OCI-LY3 (cell line): ENCODE measurements at regions not wholly inside any gene's neighbourhood (a gene's known extent, or its start where the extent isn't known, plus 50 kb on each side); places are given as distances from the start of the nearest gene placed in this dataset.

ENCODE experiments used
- H2AFZ ChIP-seq: fragments of 200-600, 300-600 bp; shearing (Covaris generic); 2 replicates; pipeline ENCODE4 v1.6.0; 2014; ENCODE audit warnings: antibody characterized with exemption, low read depth, low read length
- H3K27ac ChIP-seq: fragments of 200-600, 300-600 bp; sonication (generic); 2 replicates; pipeline ENCODE4 v1.5.1; 2014; ENCODE audit warnings: mild to moderate bottlenecking, low read length, moderate library complexity, mixed read lengths
- H3K27me3 ChIP-seq: fragments of 200-600, 300-600 bp; sonication (generic); 2 replicates; pipeline ENCODE4 v1.6.1; 2014; ENCODE audit warnings: low read depth, low read length, mixed read lengths
- H3K36me3 ChIP-seq: fragments of 200-600, 300-600 bp; sonication (generic); replicated peaks from 2 replicates; pipeline ENCODE3; 2014; ENCODE audit warnings: low read depth, low read length, mixed read lengths
- H3K4me1 ChIP-seq: fragments of 300-600, 200-600 bp; sonication (generic); 2 replicates; pipeline ENCODE4 v1.6.1; 2014; ENCODE audit warnings: low read length, mixed read lengths
- H3K4me2 ChIP-seq: fragments of 200-600, 300-600 bp; sonication (generic); 2 replicates; pipeline ENCODE4 v1.6.1; 2014; ENCODE audit warnings: low read length, mixed read lengths
- H3K4me3 ChIP-seq: fragments of 300-600, 200-600 bp; sonication (generic); 2 replicates; pipeline ENCODE4 v1.5.1; 2014; ENCODE audit warnings: antibody characterized with exemption, mild to moderate bottlenecking, low read length, moderate library complexity
- H3K79me2 ChIP-seq: fragments of 300-600, 200-600 bp; shearing (Covaris generic); 2 replicates; pipeline ENCODE4 v1.6.1; 2014; ENCODE audit warnings: mild to moderate bottlenecking, low read length, mixed read lengths
- H3K9ac ChIP-seq: fragments of 300-600, 200-600 bp; shearing (Covaris generic); 2 replicates; pipeline ENCODE4 v1.6.0; 2014; ENCODE audit warnings: mild to moderate bottlenecking, low read length, moderate library complexity
- H3K9me3 ChIP-seq: fragments of 200-600, 300-600 bp; shearing (Covaris generic); 2 replicates; pipeline ENCODE4 v1.6.1; 2014; ENCODE audit warnings: low read length, mixed read lengths; ENCODE audit not compliant: insufficient read depth
- H4K20me1 ChIP-seq: fragments of 200-600, 300-600 bp; sonication (generic); 2 replicates; pipeline ENCODE4 v1.6.1; 2016; ENCODE audit warnings: low read length, mixed read lengths; ENCODE audit not compliant: insufficient read depth
- CTCF ChIP-seq: fragments of 200-600, 300-600 bp; sonication (generic); IDR thresholded peaks from 2 replicates; pipeline ENCODE4 v1.5.1; 2014; ENCODE audit warnings: antibody characterized with exemption, low read length, low read depth
- EZH2phosphoT487 ChIP-seq: fragments of 200-600 bp; shearing (Covaris generic); IDR thresholded peaks from 2 replicates; pipeline ENCODE4 v1.6.1; 2018; ENCODE audit warnings: antibody characterized with exemption, mixed run types, low read depth

- peaks cover 6% of the 10 kb centered on the region; the same call in 1 of the 2 replicates for H3K4me1 ChIP-seq
- no peak overlapping the region for H3K9ac ChIP-seq
- no peaks in the 10 kb centered on the region for H3K79me2 ChIP-seq
- no peak overlapping the region for H2AFZ ChIP-seq
- no peaks in the 10 kb centered on the region for H4K20me1 ChIP-seq
- no peaks in the 10 kb centered on the region for H3K27me3 ChIP-seq
- TF ChIP-seq EZH2phosphoT487, result no peak
- no peak for TF ChIP-seq CTCF
- H3K36me3 ChIP-seq, result no peaks in the 10 kb centered on the region
- no peak overlapping the region for H3K4me2 ChIP-seq
- H3K4me3 ChIP-seq, result no peak overlapping the region
- no peak overlapping the region for H3K27ac ChIP-seq
- no peaks in the 10 kb centered on the region for H3K9me3 ChIP-seq
Observed at GRCh38 chr2:65940856-65941255, 494.1 kb upstream of the MEIS1 start.

GRCh38 chr2:65939687-65940086 lies 495.2 kb upstream of the MEIS1 start:
- no peak for TF ChIP-seq EZH2phosphoT487
- TF ChIP-seq CTCF, result no peak
- Histone ChIP-seq H3K36me3 (no peaks in the 10 kb centered on the region), H3K9ac (no peak overlapping the region), H3K79me2 (no peaks in the 10 kb centered on the region), H3K4me2 (no peak overlapping the region), H4K20me1 (no peaks in the 10 kb centered on the region), H3K27me3 (no peaks in the 10 kb centered on the region), H3K27ac (no peak overlapping the region), H3K4me1 (peaks cover 6% of the 10 kb centered on the region; the same call in 1 of the 2 replicates), H3K9me3 (no peaks in the 10 kb centered on the region), H3K4me3 (no peak overlapping the region), H2AFZ (no peak overlapping the region)

- Histone ChIP-seq H3K36me3 (no peaks in the 10 kb centered on the region), H3K27me3 (no peaks in the 10 kb centered on the region), H3K9me3 (no peaks in the 10 kb centered on the region), H3K4me1 (peaks cover 6% of the 10 kb centered on the region; the same call in 1 of the 2 replicates), H3K79me2 (no peaks in the 10 kb centered on the region), H3K4me2 (no peak overlapping the region), H3K9ac (no peak overlapping the region), H3K4me3 (no peak overlapping the region), H3K27ac (no peak overlapping the region), H4K20me1 (no peaks in the 10 kb centered on the region), H2AFZ (no peak overlapping the region)
- no peak for TF ChIP-seq CTCF
- no peak for TF ChIP-seq EZH2phosphoT487
Observed at GRCh38 chr2:65937379-65938160, 497.4 kb upstream of the MEIS1 start.

- Histone ChIP-seq H3K9me3 (no peaks in the 10 kb centered on the region), H3K9ac (no peak overlapping the region), H3K27ac (no peak overlapping the region), H3K36me3 (no peaks in the 10 kb centered on the region), H3K79me2 (no peaks in the 10 kb centered on the region), H3K4me1 (peaks cover 6% of the 10 kb centered on the region; the same call in 1 of the 2 replicates), H2AFZ (no peak overlapping the region), H3K4me2 (no peak overlapping the region), H4K20me1 (no peaks in the 10 kb centered on the region), H3K4me3 (no peak overlapping the region), H3K27me3 (no peaks in the 10 kb centered on the region)
- no peak for TF ChIP-seq CTCF
Observed at GRCh38 chr2:65934992-65935629, 499.8 kb upstream of the MEIS1 start.
